ENCODE measurements at regions not wholly inside any gene's neighbourhood (a gene's known extent, or its start where the extent isn't known, plus 50 kb on each side); places are given as distances from the start of the nearest gene placed in this dataset.

DNA sequence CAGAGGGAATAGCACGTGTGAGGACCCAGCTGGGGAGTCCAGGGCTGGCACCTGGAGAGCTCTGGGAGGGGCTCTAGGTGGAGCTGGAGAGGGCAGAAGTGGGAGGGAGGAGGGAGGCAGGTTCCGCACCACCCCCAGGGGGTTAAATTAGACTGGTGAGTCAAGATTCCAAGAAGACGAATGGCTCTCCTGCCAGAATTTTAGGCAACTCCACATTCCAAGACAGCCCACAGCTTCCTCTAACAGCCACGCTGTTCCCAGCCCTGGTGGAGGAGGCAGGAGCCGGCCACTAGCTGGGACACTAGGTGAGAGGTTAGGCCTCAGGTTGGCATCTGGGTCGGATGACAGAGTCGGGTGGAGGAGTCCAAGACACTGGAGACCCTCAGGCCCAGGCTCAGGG, 60.2 kb downstream of the TFAP2C start:
- DNase-seq = peak; percentile 29
- Histone ChIP-seq H3K27me3 (ENCODE audit: low read length) (no peaks in the 10 kb centered on the region), H2AFZ (ENCODE audit: low read length) (no peak overlapping the region)

DNA sequence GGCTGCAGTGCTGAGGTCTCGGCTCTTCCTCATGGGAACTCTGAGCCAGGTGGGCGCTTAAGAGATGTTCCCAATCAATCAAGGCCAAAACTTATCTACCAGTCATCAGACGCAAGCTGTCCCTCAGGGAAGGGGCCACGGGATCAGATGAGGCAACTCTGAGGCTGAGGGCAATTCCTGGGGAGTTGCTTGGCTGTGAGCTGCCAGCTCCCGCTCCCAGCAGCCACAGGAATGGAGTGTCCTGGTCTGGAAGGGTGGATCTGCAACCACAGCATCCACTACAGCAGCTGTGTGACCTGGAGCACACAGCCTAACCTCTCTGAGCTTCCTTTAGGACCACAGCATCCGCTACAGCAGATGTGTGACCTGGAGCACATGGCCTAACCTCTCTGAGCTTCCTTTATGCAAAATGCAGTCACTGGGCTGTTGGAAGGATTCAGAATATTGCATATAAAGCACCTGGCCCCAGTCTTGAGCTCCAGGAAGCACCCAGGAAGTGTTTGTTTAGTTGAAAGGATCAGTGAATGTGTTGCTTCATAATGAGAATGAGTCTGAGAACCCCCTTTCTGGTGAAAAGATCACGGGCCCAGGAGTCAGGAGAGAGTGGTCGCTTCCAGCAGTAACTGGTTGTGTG, 60.9 kb downstream of the TFAP2C start:
- no peak overlapping the region for H3K4me2 ChIP-seq (ENCODE audit: low read depth, low read length, poor library complexity, severe bottlenecking)
- no peaks in the 10 kb centered on the region for H4K20me1 ChIP-seq (ENCODE audit: insufficient read depth, low read depth, low read length)
- no peak overlapping the region for H3K27ac ChIP-seq (ENCODE audit: low read length)
- DNase-seq = no peak
- no peaks in the 10 kb centered on the region for H3K36me3 ChIP-seq (ENCODE audit: insufficient read depth, low read length)
- no peaks in the 10 kb centered on the region for H3K27me3 ChIP-seq (ENCODE audit: low read length)
- no peaks in the 10 kb centered on the region for H3K9me3 ChIP-seq (ENCODE audit: low read length)
- no peak overlapping the region for H3K4me3 ChIP-seq (ENCODE audit: low read length)
- no peak overlapping the region for H2AFZ ChIP-seq (ENCODE audit: low read length)
- no peak overlapping the region for H3K9ac ChIP-seq (ENCODE audit: low read length)
- no peaks in the 10 kb centered on the region for H3K79me2 ChIP-seq (ENCODE audit: low read length)
- peaks cover 4% of the 10 kb centered on the region; the same call in 1 of the 2 replicates for H3K4me1 ChIP-seq (ENCODE audit: low read length)
- no peaks in the 10 kb centered on the region for H3K9me2 ChIP-seq (replicated peaks; ENCODE audit: insufficient read depth, low read length)

More for the DNA sequence above, 60.2 kb downstream of the TFAP2C start:
- Histone ChIP-seq H3K79me2 (ENCODE audit: low read length) (no peaks in the 10 kb centered on the region), H3K36me3 (ENCODE audit: insufficient read depth, low read length) (no peaks in the 10 kb centered on the region), H3K9me3 (ENCODE audit: low read length) (no peaks in the 10 kb centered on the region), H3K9ac (ENCODE audit: low read length) (no peak overlapping the region), H3K4me1 (ENCODE audit: low read length) (peaks cover 4% of the 10 kb centered on the region; the same call in 1 of the 2 replicates), H4K20me1 (ENCODE audit: insufficient read depth, low read depth, low read length) (no peaks in the 10 kb centered on the region), H3K27ac (ENCODE audit: low read length) (no peak overlapping the region), H3K4me3 (ENCODE audit: low read length) (no peak overlapping the region), H3K4me2 (ENCODE audit: low read depth, low read length, poor library complexity, severe bottlenecking) (no peak overlapping the region), H3K9me2 (replicated peaks; ENCODE audit: insufficient read depth, low read length) (no peaks in the 10 kb centered on the region)

DNA sequence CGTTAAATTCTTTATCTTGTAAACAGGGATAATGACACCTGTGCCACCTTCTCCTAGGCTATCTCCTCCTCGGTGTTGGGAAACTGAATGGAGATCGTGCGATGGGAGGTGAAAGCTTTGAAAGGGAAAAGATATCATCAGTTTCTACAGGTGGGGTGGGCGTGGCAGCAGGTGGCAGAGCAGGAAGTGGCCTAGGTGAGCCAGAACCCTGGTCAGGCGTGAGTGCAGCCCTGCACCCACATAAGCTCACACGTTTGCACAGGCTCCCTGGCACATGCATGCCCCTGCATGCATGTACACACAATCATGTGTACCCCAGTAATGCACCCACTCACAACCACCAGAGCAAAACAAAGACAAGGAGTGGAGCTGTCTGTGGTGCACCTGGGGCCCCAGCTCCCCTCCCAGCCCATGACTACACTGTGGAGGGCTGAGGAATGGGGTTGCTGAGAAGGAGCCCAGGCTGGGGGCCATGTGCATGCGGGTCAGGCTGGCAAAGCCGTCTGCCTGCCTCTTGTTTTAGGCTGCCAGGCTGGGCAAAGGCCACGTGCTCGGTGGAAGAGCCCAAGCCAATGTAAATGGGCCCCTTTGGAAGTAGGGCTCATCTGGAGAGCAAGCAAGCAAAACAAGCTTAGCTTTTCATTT, 61.5 kb downstream of the TFAP2C start:
- Histone ChIP-seq H3K9me3 (ENCODE audit: low read length) (no peaks in the 10 kb centered on the region), H3K27me3 (ENCODE audit: low read length) (no peaks in the 10 kb centered on the region), H2AFZ (ENCODE audit: low read length) (no peak overlapping the region), H3K27ac (ENCODE audit: low read length) (no peak overlapping the region), H3K4me1 (ENCODE audit: low read length) (peaks cover 4% of the 10 kb centered on the region; the same call in 1 of the 2 replicates), H3K9me2 (replicated peaks; ENCODE audit: insufficient read depth, low read length) (no peaks in the 10 kb centered on the region), H4K20me1 (ENCODE audit: insufficient read depth, low read depth, low read length) (no peaks in the 10 kb centered on the region), H3K4me2 (ENCODE audit: low read depth, low read length, poor library complexity, severe bottlenecking) (no peak overlapping the region), H3K36me3 (ENCODE audit: insufficient read depth, low read length) (no peaks in the 10 kb centered on the region), H3K4me3 (ENCODE audit: low read length) (no peak overlapping the region), H3K9ac (ENCODE audit: low read length) (no peak overlapping the region), H3K79me2 (ENCODE audit: low read length) (no peaks in the 10 kb centered on the region)
- DNase-seq = peak; percentile 33

- Histone ChIP-seq H3K36me3 (ENCODE audit: insufficient read depth, low read length) (no peaks in the 10 kb centered on the region), H4K20me1 (ENCODE audit: insufficient read depth, low read depth, low read length) (no peaks in the 10 kb centered on the region), H3K4me1 (ENCODE audit: low read length) (peaks cover 4% of the 10 kb centered on the region; the same call in 1 of the 2 replicates), H3K9me3 (ENCODE audit: low read length) (no peaks in the 10 kb centered on the region), H3K79me2 (ENCODE audit: low read length) (no peaks in the 10 kb centered on the region), H3K9me2 (replicated peaks; ENCODE audit: insufficient read depth, low read length) (no peaks in the 10 kb centered on the region), H3K4me3 (ENCODE audit: low read length) (no peak overlapping the region), H3K27me3 (ENCODE audit: low read length) (no peaks in the 10 kb centered on the region), H3K9ac (ENCODE audit: low read length) (no peak overlapping the region), H3K27ac (ENCODE audit: low read length) (no peak overlapping the region), H3K4me2 (ENCODE audit: low read depth, low read length, poor library complexity, severe bottlenecking) (no peak overlapping the region), H2AFZ (ENCODE audit: low read length) (no peak overlapping the region)
- DNase-seq = peak; percentile 7
Measured at GRCh38 chr20:56691325-56691998, 62.4 kb downstream of the TFAP2C start.

GRCh38 chr20:56693217-56693616, 64.1 kb downstream of the TFAP2C start:
- Histone ChIP-seq H3K79me2 (ENCODE audit: low read length) (no peaks in the 10 kb centered on the region), H3K9me2 (replicated peaks; ENCODE audit: insufficient read depth, low read length) (no peaks in the 10 kb centered on the region), H3K9ac (ENCODE audit: low read length) (no peak overlapping the region), H3K36me3 (ENCODE audit: insufficient read depth, low read length) (no peaks in the 10 kb centered on the region), H3K4me1 (ENCODE audit: low read length) (peaks cover 4% of the 10 kb centered on the region; the same call in 1 of the 2 replicates), H4K20me1 (ENCODE audit: insufficient read depth, low read depth, low read length) (no peaks in the 10 kb centered on the region), H3K27me3 (ENCODE audit: low read length) (no peaks in the 10 kb centered on the region), H3K4me3 (ENCODE audit: low read length) (no peak overlapping the region), H3K27ac (ENCODE audit: low read length) (no peak overlapping the region), H3K9me3 (ENCODE audit: low read length) (no peaks in the 10 kb centered on the region), H2AFZ (ENCODE audit: low read length) (no peak overlapping the region), H3K4me2 (ENCODE audit: low read depth, low read length, poor library complexity, severe bottlenecking) (no peak overlapping the region)
- no peak for DNase-seq

- no peak overlapping the region for H2AFZ ChIP-seq (ENCODE audit: low read length)
- H3K4me3 ChIP-seq (ENCODE audit: low read length) = no peak overlapping the region
- H3K9ac ChIP-seq (ENCODE audit: low read length) = no peak overlapping the region
- H3K4me2 ChIP-seq (ENCODE audit: low read depth, low read length, poor library complexity, severe bottlenecking) = no peak overlapping the region
- no peaks in the 10 kb centered on the region for H3K4me1 ChIP-seq (ENCODE audit: low read length)
- no peaks in the 10 kb centered on the region for H3K79me2 ChIP-seq (ENCODE audit: low read length)
- no peaks in the 10 kb centered on the region for H3K36me3 ChIP-seq (ENCODE audit: insufficient read depth, low read length)
- DNase-seq = no peak
- H3K27ac ChIP-seq (ENCODE audit: low read length) = no peak overlapping the region
- H3K9me3 ChIP-seq (ENCODE audit: low read length) = no peaks in the 10 kb centered on the region
- H3K27me3 ChIP-seq (ENCODE audit: low read length) = no peaks in the 10 kb centered on the region
- no peaks in the 10 kb centered on the region for H3K9me2 ChIP-seq (replicated peaks; ENCODE audit: insufficient read depth, low read length)
- no peaks in the 10 kb centered on the region for H4K20me1 ChIP-seq (ENCODE audit: insufficient read depth, low read depth, low read length)
Measured at GRCh38 chr20:56697476-56697875, 68.4 kb downstream of the TFAP2C start.

GRCh38 chr20:56698297-56698696, 69.2 kb downstream of the TFAP2C start:
- Histone ChIP-seq H3K27me3 (ENCODE audit: low read length) (no peaks in the 10 kb centered on the region), H3K9me3 (ENCODE audit: low read length) (no peaks in the 10 kb centered on the region), H3K36me3 (ENCODE audit: insufficient read depth, low read length) (no peaks in the 10 kb centered on the region), H4K20me1 (ENCODE audit: insufficient read depth, low read depth, low read length) (no peaks in the 10 kb centered on the region), H3K9ac (ENCODE audit: low read length) (no peak overlapping the region), H3K4me1 (ENCODE audit: low read length) (no peaks in the 10 kb centered on the region), H3K4me2 (ENCODE audit: low read depth, low read length, poor library complexity, severe bottlenecking) (no peak overlapping the region), H3K79me2 (ENCODE audit: low read length) (no peaks in the 10 kb centered on the region), H3K27ac (ENCODE audit: low read length) (no peak overlapping the region), H2AFZ (ENCODE audit: low read length) (no peak overlapping the region), H3K9me2 (replicated peaks; ENCODE audit: insufficient read depth, low read length) (no peaks in the 10 kb centered on the region), H3K4me3 (ENCODE audit: low read length) (no peak overlapping the region)
- no peak for DNase-seq

DNA sequence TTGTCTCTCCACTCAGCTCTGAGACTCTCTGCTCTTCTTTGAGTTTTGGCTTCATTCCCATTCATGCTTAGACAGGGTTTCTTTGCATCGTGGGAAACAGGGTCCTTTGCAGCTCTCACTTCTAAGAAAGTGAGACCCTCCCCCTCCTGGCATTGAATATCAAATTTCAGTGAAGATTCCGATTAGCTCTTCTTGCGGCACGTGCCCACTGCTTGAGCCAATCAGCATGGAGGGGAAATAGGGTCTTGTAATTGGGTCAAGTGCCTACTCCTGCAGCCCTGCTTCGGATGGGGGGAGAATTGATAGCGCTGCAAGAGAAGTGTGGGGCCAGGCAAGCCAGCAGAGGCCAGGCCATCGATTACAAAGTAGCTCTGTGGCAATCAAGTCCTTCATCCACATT, 69.6 kb downstream of the TFAP2C start:
- Histone ChIP-seq H3K79me2 (ENCODE audit: low read length) (no peaks in the 10 kb centered on the region), H3K9ac (ENCODE audit: low read length) (no peak overlapping the region), H3K9me3 (ENCODE audit: low read length) (no peaks in the 10 kb centered on the region), H2AFZ (ENCODE audit: low read length) (no peak overlapping the region), H3K4me3 (ENCODE audit: low read length) (no peak overlapping the region), H3K27ac (ENCODE audit: low read length) (no peak overlapping the region), H3K27me3 (ENCODE audit: low read length) (no peaks in the 10 kb centered on the region), H3K9me2 (replicated peaks; ENCODE audit: insufficient read depth, low read length) (no peaks in the 10 kb centered on the region), H3K4me1 (ENCODE audit: low read length) (no peaks in the 10 kb centered on the region), H3K36me3 (ENCODE audit: insufficient read depth, low read length) (no peaks in the 10 kb centered on the region), H4K20me1 (ENCODE audit: insufficient read depth, low read depth, low read length) (no peaks in the 10 kb centered on the region), H3K4me2 (ENCODE audit: low read depth, low read length, poor library complexity, severe bottlenecking) (no peak overlapping the region)
- no peak for DNase-seq

Data from Karpas-422 (cell line).